Sigmoid colon (tissue), 6 donors: ENCODE measurements at regions not wholly inside any gene's neighbourhood (a gene's known extent, or its start where the extent isn't known, plus 50 kb on each side); places are given as distances from the start of the nearest gene placed in this dataset.

Experiments used
- DNase-seq: peaks from one replicate; pipeline ENCODE4 v3.0.0-alpha.2; 2019
- H3K27ac ChIP-seq, 4 donors: fragments of 200-600 bp; sonication (generic); one replicate each; pipeline ENCODE4 v1.5.1; 2016 to 2019; ENCODE audit warnings: mild to moderate bottlenecking in 1 of 4
- H3K27me3 ChIP-seq, 3 donors: fragments of 200-600 bp; sonication (generic); one replicate each; pipeline ENCODE4 v1.5.1; 2019; ENCODE audit warnings: mild to moderate bottlenecking in 1 of 3
- H3K36me3 ChIP-seq, 4 donors: fragments of 200-600 bp; sonication (generic); one replicate each; pipeline ENCODE4 v1.5.1; 2016 to 2019
- H3K4me1 ChIP-seq, 4 donors: fragments of 200-600 bp; sonication (generic); one replicate each; pipeline ENCODE4 v1.5.1; 2017 to 2019
- H3K4me3 ChIP-seq, 4 donors: fragments of 200-600 bp; sonication (generic); one replicate each; pipeline ENCODE4 v1.5.1; 2017 to 2019; ENCODE audit warnings: mild to moderate bottlenecking in 2 of 4, moderate library complexity in 1 of 4
- H3K9me3 ChIP-seq, 4 donors: fragments of 200-600 bp in 3 of 4; sonication (generic) in 3 of 4; one replicate each; pipeline versions ENCODE4 v1.5.1 to v1.6.1; 2013 to 2019
- EP300 ChIP-seq, 4 donors: sonication (generic); formaldehyde crosslinking; IDR thresholded peaks; one replicate each; pipeline ENCODE4 v1.6.1; 2017; ENCODE audit warnings: antibody characterized with exemption in 4 of 4
- POLR2A ChIP-seq, 2 donors: fragments of 450-650 bp; IDR thresholded peaks; one replicate each; pipeline ENCODE4 v1.6.1; 2016; ENCODE audit warnings: antibody characterized with exemption in 2 of 2, mild to moderate bottlenecking in 2 of 2, moderate library complexity in 2 of 2
- POLR2AphosphoS5 ChIP-seq, 4 donors: sonication (generic); formaldehyde crosslinking; IDR thresholded peaks; one replicate each; pipeline ENCODE4 v1.6.1; 2017; ENCODE audit warnings: antibody characterized with exemption in 4 of 4
- WGBS, 2 donors: extraction: QIAGEN DNeasy Blood & Tissue Kit; methylation state at CpG; one replicate each; pipeline ENCODE4 v1.1.7; 2013; 5-methylcytosine and 5-hydroxymethylcytosine counted together
- intact Hi-C: fragments of 100-400 bp; cut with DNase I; formaldehyde crosslinking; loops from one replicate; pipeline ENCODE4 v1.15.1; 2023
- TF ChIP-seq, protein P1 (sequence below), 4 experiments: fragments of 450-650 bp in 3 of 4; fragments of 200-600 bp in 1 of 4; IDR thresholded peaks; one replicate each; pipeline ENCODE4 v1.5.1; 2016 to 2019; ENCODE audit warnings: antibody characterized with exemption in 4 of 4, mild to moderate bottlenecking in 3 of 4, moderate library complexity in 2 of 4
- donor health status: healthy with polysubstance abuse.
- donor health status: healthy.

DNA sequence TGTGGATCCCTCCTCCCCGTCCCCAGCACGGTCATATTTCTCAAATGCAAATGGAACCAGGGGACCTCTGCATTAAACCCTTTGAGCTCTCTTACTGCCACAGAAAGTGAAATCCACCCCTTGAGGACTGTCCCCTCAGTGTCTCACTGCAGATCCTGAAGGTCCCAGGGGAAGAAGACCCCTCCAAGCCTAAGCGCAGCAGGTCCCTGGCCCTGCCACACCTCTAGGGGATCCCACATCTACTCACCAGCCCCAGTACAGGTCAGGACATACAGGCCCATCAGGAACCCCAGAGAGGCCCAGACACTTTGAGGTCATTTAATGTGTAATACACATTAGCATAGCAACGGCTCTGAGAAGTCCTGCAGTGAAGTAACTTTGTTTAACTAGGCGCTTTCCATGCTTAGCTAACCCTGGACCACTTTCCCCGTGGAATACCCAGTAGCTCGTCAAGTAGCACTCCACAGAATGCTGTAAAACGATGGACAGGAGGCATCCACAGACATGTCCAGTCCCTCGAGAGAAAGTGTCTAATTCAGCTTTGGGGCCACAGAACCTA is 54.7 kb upstream of the ALDH1B1 start:
- Histone ChIP-seq H3K4me1 (peaks cover 0 to 9% (median 0%) of the 10 kb centered on the region in 4 donors), H3K27me3 (no peaks in the 10 kb centered on the region), H3K4me3 (no peak overlapping the region), H3K36me3 (no peaks in the 10 kb centered on the region), H3K27ac (no peak overlapping the region), H3K9me3 (no peaks in the 10 kb centered on the region)
- 90 to 91% methylated on average over 9 of the region's 9 CpGs for WGBS, 2 donors
- intact Hi-C loops, result no loop called here
- peak; percentile 53 for DNase-seq
- TF ChIP-seq POLR2A (IDR thresholded peaks at IDR 0.05), result no peak
- TF ChIP-seq POLR2AphosphoS5 (IDR thresholded peaks at IDR 0.05), result no peak
- no peak for TF ChIP-seq EP300 (IDR thresholded peaks at IDR 0.05)
- TF ChIP-seq, protein P1, sequence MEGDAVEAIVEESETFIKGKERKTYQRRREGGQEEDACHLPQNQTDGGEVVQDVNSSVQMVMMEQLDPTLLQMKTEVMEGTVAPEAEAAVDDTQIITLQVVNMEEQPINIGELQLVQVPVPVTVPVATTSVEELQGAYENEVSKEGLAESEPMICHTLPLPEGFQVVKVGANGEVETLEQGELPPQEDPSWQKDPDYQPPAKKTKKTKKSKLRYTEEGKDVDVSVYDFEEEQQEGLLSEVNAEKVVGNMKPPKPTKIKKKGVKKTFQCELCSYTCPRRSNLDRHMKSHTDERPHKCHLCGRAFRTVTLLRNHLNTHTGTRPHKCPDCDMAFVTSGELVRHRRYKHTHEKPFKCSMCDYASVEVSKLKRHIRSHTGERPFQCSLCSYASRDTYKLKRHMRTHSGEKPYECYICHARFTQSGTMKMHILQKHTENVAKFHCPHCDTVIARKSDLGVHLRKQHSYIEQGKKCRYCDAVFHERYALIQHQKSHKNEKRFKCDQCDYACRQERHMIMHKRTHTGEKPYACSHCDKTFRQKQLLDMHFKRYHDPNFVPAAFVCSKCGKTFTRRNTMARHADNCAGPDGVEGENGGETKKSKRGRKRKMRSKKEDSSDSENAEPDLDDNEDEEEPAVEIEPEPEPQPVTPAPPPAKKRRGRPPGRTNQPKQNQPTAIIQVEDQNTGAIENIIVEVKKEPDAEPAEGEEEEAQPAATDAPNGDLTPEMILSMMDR (IDR thresholded peaks at IDR 0.05), result no peak

DNA sequence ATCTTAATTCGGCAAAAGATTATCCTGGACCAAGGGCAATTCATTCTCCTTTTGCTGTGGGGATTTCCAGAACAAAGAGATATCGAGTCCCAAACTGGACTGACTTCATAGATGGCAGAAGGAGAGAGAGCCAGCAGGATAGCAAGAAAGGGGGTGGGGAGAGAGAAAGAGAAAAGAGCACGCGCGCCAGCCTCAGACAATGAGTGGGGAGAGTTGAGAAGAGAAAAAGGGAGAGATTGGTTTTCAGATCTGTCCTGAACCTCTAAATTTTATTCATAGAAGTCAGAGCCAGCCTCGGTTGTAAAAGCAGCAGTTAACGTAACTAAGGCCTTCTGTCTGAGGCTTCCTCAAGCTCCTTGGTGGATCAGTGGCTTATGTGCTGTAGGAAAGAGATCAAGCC is 55.3 kb upstream of the ALDH1B1 start:
- H3K27ac ChIP-seq, result no peak overlapping the region
- WGBS, 2 donors, result 88 to 91% methylated on average over 7 of the region's 7 CpGs
- no peak for DNase-seq
- no peaks in the 10 kb centered on the region for H3K9me3 ChIP-seq
- H3K4me3 ChIP-seq, result no peak overlapping the region
- H3K4me1 ChIP-seq, result peaks cover 0 to 9% (median 0%) of the 10 kb centered on the region in 4 donors
- intact Hi-C loops, result no loop called here
- TF ChIP-seq, protein P1 (IDR thresholded peaks at IDR 0.05), result no peak
- TF ChIP-seq POLR2AphosphoS5 (IDR thresholded peaks at IDR 0.05) (no peak), EP300 (IDR thresholded peaks at IDR 0.05) (no peak), POLR2A (IDR thresholded peaks at IDR 0.05) (no peak)
- no peaks in the 10 kb centered on the region for H3K36me3 ChIP-seq
- H3K27me3 ChIP-seq, result no peaks in the 10 kb centered on the region

DNA sequence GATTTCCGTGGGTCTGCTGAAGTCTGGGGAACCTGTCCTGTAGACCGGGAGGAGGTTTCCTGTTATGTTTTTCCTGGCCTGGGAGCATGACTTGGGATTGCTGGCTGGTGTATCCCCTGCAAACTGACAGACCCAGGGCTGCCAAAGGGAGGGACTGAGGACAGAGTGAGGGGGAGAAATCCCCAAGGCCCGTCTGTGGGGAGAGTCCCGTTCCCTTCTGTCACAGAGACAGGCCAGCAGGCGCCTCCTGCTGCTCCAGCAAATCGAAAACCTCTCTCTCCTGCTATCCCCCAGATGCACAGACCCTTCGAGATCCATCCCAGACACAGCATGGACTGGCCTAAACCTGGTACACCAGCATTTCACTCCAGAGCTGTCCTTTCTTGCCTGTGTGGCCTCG is 56.2 kb upstream of the ALDH1B1 start:
- intact Hi-C loops, result no loop called here
- Histone ChIP-seq H3K36me3 (no peaks in the 10 kb centered on the region), H3K9me3 (no peaks in the 10 kb centered on the region), H3K4me1 (peaks cover 0 to 9% (median 0%) of the 10 kb centered on the region in 4 donors), H3K4me3 (no peak overlapping the region), H3K27ac (no peak overlapping the region), H3K27me3 (no peaks in the 10 kb centered on the region)
- TF ChIP-seq, protein P1 (IDR thresholded peaks at IDR 0.05), result no peak
- TF ChIP-seq EP300 (IDR thresholded peaks at IDR 0.05) (no peak), POLR2A (IDR thresholded peaks at IDR 0.05) (no peak), POLR2AphosphoS5 (IDR thresholded peaks at IDR 0.05) (no peak)
- WGBS, 2 donors, result 76 to 84% methylated on average over 8 of the region's 8 CpGs
- DNase-seq, result peak; percentile 47

DNA sequence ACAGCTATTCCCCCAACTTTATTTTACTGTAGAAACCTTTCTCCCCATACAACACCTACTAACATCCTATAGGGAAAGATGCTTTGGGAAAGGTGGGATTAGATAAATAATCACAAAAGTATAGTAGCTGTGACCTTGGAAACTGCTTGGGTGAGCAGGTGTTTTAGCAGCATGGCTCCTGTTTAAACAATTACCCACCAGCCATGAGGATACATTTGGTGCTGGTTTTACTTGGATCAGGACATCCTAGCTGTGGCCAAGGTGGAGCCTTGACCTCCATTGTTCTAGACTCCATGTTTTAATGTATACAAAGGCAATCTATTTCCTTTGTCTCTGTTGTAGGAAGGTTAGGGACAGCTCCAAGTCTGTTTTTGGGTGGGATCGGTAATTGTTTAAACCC is 56.8 kb upstream of the ALDH1B1 start:
- WGBS, 2 donors, result 96 to 97% methylated on average over 1 of the region's 1 CpG
- H3K27ac ChIP-seq, result no peak overlapping the region
- intact Hi-C loops, result no loop called here
- H3K4me3 ChIP-seq, result no peak overlapping the region
- H3K36me3 ChIP-seq, result no peaks in the 10 kb centered on the region
- H3K4me1 ChIP-seq, result peaks cover 0 to 9% (median 0%) of the 10 kb centered on the region in 4 donors
- DNase-seq, result peak; percentile 10
- H3K27me3 ChIP-seq, result no peaks in the 10 kb centered on the region
- no peaks in the 10 kb centered on the region for H3K9me3 ChIP-seq
- no peak for TF ChIP-seq POLR2AphosphoS5 (IDR thresholded peaks at IDR 0.05)
- no peak for TF ChIP-seq POLR2A (IDR thresholded peaks at IDR 0.05)
- TF ChIP-seq, protein P1 (IDR thresholded peaks at IDR 0.05), result no peak
- TF ChIP-seq EP300 (IDR thresholded peaks at IDR 0.05), result no peak

DNA sequence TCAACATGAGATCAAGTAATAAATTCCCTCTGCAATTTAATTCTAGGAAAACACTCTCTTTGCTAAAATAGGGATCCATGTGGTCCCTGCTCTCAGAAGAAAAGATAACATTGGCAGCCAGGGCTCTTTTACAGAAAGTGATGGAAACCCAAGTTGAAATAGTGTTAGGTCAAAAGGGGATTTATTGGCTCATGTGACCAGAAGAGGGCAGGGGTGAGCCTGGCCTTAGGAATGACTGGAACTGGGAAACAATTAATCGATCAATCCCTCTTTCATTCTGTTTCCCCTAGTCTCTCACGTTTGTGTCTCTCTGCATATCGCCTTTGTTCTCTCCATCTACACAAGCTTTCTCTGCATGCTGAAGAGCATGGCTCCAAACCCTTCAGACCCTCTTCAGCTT is 58.3 kb upstream of the ALDH1B1 start:
- H3K9me3 ChIP-seq, result no peaks in the 10 kb centered on the region
- no peak for DNase-seq
- no peaks in the 10 kb centered on the region for H3K27me3 ChIP-seq
- H3K27ac ChIP-seq, result no peak overlapping the region
- no peak overlapping the region for H3K4me3 ChIP-seq
- intact Hi-C loops, result no loop called here
- H3K36me3 ChIP-seq, result no peaks in the 10 kb centered on the region
- H3K4me1 ChIP-seq, result peaks cover 0 to under 1% (median 0%) of the 10 kb centered on the region in 4 donors
- TF ChIP-seq POLR2A (IDR thresholded peaks at IDR 0.05) (no peak), POLR2AphosphoS5 (IDR thresholded peaks at IDR 0.05) (no peak), EP300 (IDR thresholded peaks at IDR 0.05) (no peak)
- TF ChIP-seq, protein P1 (IDR thresholded peaks at IDR 0.05), result no peak
- 63 to 79% methylated on average over 3 of the region's 3 CpGs for WGBS, 2 donors
